NCI-H345 treated with DMSO at 0.1 percent for 48 hours (cell line): ENCODE measurements at regions not wholly inside any gene's neighbourhood (a gene's known extent, or its start where the extent isn't known, plus 50 kb on each side); places are given as distances from the start of the nearest gene placed in this dataset.

Experiments
- DNase-seq: peaks from one replicate; lab custom pipeline; 2025; ENCODE audit not compliant: unreplicated experiment; lab: John Stamatoyannopoulos, UW

GRCh38 chr20:17014217-17014616 is 212.6 kb upstream of the PCSK2 start:
- DNase-seq = no peak

DNA sequence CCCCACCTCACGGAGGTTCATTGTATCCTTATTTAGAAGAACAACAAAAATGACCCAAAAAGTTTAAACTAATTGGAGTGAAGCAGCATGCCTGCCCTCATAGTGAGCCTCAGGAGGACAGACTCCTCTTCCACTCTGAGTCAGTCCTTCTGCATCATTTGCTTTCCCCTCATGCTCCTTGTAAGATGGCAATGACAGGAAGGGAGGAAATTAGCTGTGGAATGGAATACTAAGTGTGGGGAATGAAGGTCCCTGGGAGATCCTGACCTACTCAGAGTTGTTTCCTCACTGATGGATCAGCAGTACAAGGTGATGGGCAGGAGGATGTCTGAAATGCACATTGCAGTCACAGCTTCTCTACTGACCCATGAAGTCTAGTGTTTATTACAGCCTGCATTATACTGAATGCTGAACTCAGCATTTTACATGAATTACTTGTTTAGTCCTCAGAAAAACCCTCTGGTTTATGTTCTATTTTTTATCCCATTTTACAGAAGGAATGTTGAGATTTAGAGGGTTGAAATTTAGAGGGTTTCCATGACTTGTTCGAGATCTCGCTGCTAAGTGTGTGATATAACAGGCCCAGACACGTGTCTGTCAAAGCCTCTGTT is 212.0 kb upstream of the PCSK2 start:
- DNase-seq = no peak

DNA sequence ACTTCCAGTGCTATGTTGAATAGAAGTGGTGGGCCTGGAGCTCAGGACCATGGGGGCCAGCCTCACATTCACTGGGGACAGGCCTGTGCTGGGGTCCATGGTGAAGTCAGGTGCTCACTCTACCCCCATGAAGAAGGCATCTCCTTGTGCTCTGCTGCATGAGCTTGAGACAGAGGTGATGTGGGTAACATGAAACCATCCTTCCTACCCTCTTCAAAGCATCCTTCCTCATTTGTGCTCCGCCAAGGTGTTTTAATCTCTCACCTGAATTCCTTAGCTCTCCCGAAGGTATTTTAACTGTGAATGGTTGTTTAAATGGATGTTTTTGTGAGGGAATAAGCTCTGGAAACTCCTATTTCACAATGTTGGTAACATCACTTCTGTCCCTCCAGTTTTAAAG is 209.6 kb upstream of the PCSK2 start:
- DNase-seq = no peak

DNA sequence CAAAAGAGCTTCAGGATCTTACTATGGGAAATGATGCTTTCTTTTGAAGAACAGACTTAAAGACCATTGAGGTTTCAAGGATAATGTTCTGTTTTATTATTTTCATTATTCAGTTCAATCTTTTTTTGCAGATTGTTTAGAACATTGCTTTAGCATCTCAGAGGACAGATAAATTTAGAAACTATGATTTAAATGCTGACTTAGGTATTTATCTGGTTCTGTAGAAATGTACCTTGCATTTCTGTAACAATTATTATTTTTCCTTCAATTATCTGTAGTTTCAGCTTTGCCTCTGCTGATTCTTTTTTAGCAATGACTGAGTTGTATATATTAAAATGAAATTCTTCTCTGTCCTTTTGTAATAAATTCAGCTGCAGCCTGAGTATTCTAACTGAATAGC is 205.4 kb upstream of the PCSK2 start:
- DNase-seq = no peak

DNA sequence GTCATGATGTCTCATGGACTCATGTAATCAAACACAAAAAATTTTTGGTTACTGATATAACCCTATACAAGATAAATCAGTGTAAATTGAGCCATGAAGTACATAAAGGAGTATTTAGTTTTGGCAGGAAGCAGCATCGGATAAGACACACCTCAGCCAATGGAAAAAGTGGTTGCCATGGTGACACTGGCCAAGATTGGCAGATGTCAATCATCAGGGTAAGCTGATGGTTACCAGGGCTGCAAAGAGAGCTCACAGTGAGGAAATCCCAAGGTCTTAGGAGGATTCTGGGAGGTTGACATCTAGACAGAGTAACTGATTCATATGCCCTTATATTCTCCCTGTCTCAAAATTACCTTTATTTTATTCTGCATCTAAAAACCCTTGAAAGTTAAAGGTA is 203.8 kb upstream of the PCSK2 start:
- DNase-seq = no peak

GRCh38 chr20:17023806-17024205 is 203.0 kb upstream of the PCSK2 start:
- peak; percentile 29 for DNase-seq

- no peak for DNase-seq
Measured at GRCh38 chr20:17024513-17025119, 202.2 kb upstream of the PCSK2 start.

DNA sequence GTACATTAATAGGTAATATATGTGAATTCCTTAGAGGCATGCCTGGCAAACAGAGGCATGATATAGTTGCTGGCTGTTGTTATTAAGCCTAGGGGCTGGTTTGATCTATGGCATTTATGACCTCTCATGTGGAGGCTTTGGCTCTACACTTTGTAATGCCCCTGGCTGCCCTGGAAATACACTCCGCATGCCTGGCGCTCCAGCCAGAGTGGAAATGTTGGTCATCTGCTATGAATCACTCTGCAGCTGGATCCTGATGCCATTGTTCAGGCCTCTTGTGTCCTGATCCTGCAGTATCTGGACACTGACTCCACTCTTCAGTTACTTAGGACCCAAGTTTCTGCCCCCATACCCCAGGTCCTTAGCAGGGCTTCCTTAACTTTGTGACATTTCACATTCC is 200.5 kb upstream of the PCSK2 start:
- DNase-seq = no peak

DNA sequence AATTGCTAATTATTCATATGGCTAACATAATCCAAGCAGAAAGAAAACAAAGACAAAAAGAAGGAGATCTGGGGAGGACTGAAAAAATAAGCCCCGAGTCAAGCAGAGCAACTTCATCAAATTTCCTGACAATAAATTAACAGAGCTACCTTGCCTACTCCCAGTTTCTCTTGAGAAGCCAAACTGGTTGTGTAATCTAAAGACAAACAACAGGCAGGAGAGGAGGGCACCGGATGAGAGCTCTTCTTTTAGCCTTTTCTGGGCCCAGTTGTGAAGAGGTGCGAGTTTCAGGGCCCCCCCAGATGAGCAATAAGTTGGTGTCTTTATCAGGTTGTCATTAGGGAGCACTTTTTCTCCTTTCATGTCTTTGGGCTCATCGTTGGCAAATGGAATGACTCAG is 197.1 kb upstream of the PCSK2 start:
- DNase-seq = no peak

- no peak for DNase-seq
Measured at GRCh38 chr20:17036541-17036940, 190.3 kb upstream of the PCSK2 start.

GRCh38 chr20:17042122-17042521 is 184.7 kb upstream of the PCSK2 start:
- no peak for DNase-seq

GRCh38 chr20:17043323-17043722 is 183.5 kb upstream of the PCSK2 start:
- no peak for DNase-seq

DNA sequence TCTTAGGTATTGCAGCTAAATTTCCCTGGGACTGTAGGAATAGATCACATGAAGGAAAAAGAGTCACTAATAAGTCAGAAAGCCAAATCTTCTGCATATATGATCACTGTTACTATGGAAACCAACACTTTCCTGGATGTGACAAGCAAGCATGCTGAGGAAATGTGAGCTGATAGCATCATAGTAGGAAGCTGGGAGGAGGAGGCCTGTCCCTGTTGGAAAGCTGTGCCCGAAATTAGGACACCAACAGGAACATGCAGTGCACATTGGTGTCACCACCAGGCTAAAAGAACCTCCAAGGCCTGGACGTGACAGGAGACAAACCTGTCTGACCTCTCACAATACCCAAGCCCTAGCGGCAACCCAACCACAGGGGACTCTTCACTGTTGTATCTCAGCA is 181.9 kb upstream of the PCSK2 start:
- no peak for DNase-seq

GRCh38 chr20:17059465-17059864 is 167.4 kb upstream of the PCSK2 start:
- peak; percentile 28 for DNase-seq

DNA sequence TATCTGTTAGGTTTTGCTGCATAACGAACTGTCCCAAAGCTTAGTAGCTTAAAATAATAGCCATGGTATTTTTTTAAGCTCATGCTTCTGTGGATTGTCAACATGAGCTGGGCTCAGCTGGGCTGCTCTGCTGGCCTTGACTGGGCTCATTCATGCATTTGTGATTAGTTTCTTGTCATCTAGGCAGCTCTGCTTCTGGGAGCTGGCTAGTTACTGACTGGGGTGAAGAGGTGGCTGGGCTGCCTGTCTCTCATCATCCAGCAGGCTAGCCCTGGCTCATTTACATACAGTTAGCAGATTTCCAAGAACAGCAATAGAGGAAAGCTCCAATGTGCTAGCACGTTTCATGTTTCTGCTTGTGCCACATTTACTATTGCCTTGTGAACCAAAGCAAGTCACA is 165.1 kb upstream of the PCSK2 start:
- no peak for DNase-seq

DNA sequence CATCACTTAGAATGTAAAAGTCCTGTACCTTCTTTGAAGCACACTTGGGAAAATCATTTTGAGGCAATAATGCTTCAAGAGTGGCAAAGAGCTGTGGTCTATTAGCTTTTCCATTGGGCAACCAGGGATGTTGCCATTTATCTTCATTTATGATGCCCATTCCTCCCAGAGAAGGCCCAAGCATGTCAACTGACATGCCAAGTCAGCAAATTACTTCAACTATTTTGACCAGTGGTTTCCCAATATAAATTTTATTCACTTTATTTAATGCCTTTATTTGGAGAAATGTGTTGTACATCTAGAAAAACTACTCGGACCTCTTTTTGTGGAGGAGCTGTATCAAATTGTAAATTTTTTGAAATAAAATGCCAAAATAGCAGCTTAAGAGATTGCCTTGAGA is 164.1 kb upstream of the PCSK2 start:
- no peak for DNase-seq

GRCh38 chr20:17066902-17067301 is 159.9 kb upstream of the PCSK2 start:
- no peak for DNase-seq

DNA sequence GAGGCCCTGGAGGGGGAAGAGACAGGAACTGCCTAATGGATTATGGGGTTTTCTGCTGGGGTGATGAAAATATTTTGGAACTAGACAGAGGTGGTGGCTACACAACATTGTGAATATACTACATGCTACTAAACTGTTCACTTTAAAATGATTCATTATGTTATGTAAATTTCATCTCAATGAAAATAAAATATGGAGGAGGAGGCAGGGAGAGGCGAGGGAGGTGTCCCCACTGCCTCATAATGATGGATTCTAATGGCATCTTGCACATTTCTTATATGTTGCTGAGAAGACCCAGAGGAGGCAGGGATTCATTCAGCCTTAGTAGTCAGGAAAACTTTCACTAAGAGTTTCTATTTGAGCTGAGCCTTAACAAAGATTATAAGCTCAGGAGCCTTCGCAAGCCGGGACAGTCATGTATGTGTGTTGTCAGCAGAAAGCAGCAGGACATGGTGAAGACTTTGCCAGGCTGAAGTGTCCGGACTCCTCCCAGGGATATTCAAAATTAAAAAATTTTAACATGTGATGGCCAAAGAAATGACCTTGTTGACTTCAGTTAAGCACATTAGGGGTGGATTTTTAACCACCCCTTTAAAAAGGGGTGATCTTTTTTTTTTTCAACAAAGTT is 158.6 kb upstream of the PCSK2 start:
- DNase-seq = no peak

GRCh38 chr20:17077030-17077429 is 149.8 kb upstream of the PCSK2 start:
- DNase-seq = no peak

GRCh38 chr20:17083738-17084137 is 143.1 kb upstream of the PCSK2 start:
- DNase-seq = no peak

GRCh38 chr20:17084909-17085308 is 141.9 kb upstream of the PCSK2 start:
- DNase-seq = no peak

DNA sequence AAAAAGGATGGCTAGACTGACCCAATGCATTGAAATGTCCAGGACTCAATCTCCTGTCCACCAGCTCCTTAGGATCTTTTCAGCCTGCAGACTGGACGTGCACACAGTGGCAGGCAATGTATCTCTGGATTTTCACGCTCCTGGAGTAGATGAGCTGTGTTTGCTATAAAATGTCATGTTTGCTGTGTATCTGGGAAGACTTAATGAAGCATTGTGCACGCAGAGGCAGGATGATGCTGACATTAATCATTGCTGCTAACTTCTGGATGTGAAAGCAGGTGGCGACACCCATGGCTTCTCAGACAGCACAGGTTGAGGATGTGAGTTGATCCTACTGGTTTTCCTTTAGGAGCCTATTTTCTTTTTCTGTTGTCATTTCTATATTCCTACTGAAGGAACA is 133.1 kb upstream of the PCSK2 start:
- DNase-seq = no peak

DNA sequence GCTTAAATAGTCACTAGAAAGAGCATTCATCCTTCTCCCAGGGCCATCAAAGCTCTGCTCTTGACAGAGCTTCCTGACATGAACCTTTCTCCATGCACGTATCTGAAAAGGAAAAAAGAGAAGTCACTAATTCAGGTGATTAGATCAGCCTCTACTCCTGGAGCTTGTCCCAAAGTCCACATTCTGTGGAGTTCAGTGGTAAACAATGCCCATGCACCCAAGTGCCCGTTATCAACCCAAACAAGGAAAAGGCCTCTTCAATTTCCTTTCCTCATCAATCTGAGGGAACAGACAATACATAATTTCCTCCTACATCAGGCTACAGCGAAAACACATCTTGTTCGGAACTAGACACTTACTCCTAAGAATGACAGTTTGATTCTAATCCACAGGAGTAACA is 129.2 kb upstream of the PCSK2 start:
- no peak for DNase-seq
